GM12874 (cell line): ENCODE measurements at regions not wholly inside any gene's neighbourhood (a gene's known extent, or its start where the extent isn't known, plus 50 kb on each side); places are given as distances from the start of the nearest gene placed in this dataset.

Experiments used
- TF ChIP-seq, protein P1 (sequence below): IDR thresholded peaks from 2 replicates; pipeline ENCODE4 v1.5.1; 2011; ENCODE audit warnings: low read depth, mild to moderate bottlenecking, control low read depth, low read length, moderate library complexity; ENCODE audit not compliant: insufficient read depth

- TF ChIP-seq, protein P1, sequence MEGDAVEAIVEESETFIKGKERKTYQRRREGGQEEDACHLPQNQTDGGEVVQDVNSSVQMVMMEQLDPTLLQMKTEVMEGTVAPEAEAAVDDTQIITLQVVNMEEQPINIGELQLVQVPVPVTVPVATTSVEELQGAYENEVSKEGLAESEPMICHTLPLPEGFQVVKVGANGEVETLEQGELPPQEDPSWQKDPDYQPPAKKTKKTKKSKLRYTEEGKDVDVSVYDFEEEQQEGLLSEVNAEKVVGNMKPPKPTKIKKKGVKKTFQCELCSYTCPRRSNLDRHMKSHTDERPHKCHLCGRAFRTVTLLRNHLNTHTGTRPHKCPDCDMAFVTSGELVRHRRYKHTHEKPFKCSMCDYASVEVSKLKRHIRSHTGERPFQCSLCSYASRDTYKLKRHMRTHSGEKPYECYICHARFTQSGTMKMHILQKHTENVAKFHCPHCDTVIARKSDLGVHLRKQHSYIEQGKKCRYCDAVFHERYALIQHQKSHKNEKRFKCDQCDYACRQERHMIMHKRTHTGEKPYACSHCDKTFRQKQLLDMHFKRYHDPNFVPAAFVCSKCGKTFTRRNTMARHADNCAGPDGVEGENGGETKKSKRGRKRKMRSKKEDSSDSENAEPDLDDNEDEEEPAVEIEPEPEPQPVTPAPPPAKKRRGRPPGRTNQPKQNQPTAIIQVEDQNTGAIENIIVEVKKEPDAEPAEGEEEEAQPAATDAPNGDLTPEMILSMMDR: no peak
Measured at GRCh38 chr12:17151917-17152316, 546.0 kb upstream of the LMO3 start.

GRCh38 chr12:17148706-17149105 is 542.7 kb upstream of the LMO3 start:
- TF ChIP-seq, protein P1: no peak

DNA sequence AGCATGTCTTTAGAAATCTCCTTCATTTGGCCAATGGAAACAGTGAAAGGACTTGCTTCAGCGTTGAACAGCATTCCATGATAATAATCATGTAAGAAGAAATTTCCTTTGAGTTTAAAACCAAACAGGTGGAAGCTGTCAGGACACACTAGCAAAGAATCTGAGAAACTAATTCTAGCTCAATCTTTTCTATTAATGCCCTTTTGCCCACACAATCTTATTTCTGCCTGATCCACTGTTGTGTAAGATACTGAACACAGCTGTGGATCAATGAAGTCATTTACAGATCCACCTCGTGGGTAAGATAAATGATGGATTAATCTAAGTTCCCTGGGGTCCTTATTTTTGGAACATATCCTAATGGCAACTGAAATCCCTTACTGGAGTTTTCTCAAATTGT is 536.9 kb upstream of the LMO3 start:
- TF ChIP-seq, protein P1: no peak

- TF ChIP-seq, protein P1: no peak
Measured at GRCh38 chr12:17139931-17140330, 534.0 kb upstream of the LMO3 start.

DNA sequence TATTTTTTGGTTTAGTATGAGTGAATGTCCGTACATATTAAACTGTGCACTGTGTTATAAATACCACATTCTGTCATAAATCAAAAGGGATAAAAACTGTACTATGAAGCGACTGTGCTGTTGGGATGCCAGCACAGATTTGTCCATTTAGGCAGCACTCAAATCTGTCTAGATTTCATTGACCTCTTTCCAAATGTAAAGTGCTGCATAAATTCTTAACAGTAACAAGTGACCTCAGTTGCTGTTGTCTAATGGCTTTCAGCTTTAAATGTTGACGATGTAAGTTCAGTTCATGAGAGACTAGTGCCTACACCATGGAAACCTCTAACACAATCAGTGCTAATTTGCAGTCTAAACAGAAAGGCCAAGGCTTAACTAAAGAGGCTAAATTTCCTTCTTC is 531.4 kb upstream of the LMO3 start:
- TF ChIP-seq, protein P1: no peak

- TF ChIP-seq, protein P1: no peak
Measured at GRCh38 chr12:17134315-17134714, 528.4 kb upstream of the LMO3 start.

GRCh38 chr12:17132336-17132735 is 526.4 kb upstream of the LMO3 start:
- TF ChIP-seq, protein P1: no peak

DNA sequence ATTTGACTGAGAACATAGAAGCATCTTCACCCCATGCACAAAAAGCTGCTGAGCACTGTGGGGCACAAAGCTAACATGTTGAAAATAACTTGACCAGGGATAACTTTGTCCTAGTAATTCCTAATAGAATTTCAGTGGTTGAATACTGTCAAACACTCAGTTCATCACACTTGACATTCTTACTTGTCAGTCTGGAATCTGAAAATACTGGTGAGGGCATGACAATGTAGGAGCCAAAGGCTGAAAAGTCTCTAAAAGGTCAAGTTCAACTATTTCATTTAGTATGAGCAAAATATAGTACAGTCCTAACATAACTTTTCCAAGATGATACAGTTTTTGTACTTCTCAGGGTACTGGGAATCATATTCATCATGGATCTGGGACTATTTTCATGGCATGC is 504.4 kb upstream of the LMO3 start:
- TF ChIP-seq, protein P1: no peak
